IPS DF 6.9 (cell line): ENCODE measurements at regions not wholly inside any gene's neighbourhood (a gene's known extent, or its start where the extent isn't known, plus 50 kb on each side); places are given as distances from the start of the nearest gene placed in this dataset.

Source experiments
- DNase-seq: peaks from one replicate; pipeline ENCODE4 v3.0.0-alpha.2; 2013; ENCODE audit warnings: low read depth, low spot score
- H3K27ac ChIP-seq: one replicate; pipeline ENCODE4 v1.5.1; 2013; ENCODE audit warnings: low read length, control low read depth
- H3K27me3 ChIP-seq: 2 replicates; pipeline ENCODE4 v1.6.1; 2013; ENCODE audit warnings: mild to moderate bottlenecking, low read length; ENCODE audit not compliant: control insufficient read depth, insufficient read depth
- H3K36me3 ChIP-seq: 2 replicates; pipeline ENCODE4 v1.6.1; 2013; ENCODE audit warnings: low read length; ENCODE audit not compliant: control insufficient read depth, insufficient read depth
- H3K4me1 ChIP-seq: 2 replicates; pipeline ENCODE4 v1.6.1; 2013; ENCODE audit warnings: low read length; ENCODE audit not compliant: control insufficient read depth, insufficient read depth
- H3K4me3 ChIP-seq: 2 replicates; pipeline ENCODE4 v1.5.1; 2013; ENCODE audit warnings: mild to moderate bottlenecking, low read length
- H3K9me3 ChIP-seq: 2 replicates; pipeline ENCODE4 v1.6.1; 2013; ENCODE audit warnings: low read length, inconsistent platforms; ENCODE audit not compliant: control insufficient read depth, insufficient read depth
- WGBS: extraction: QIAGEN DNeasy Blood & Tissue Kit; methylation state at CpG from one replicate; pipeline ENCODE4 v1.1.7; 2013; ENCODE audit warnings: mixed read lengths, missing lambda C conversion rate; ENCODE audit not compliant: insufficient read length, insufficient coverage; 5-methylcytosine and 5-hydroxymethylcytosine counted together

DNA sequence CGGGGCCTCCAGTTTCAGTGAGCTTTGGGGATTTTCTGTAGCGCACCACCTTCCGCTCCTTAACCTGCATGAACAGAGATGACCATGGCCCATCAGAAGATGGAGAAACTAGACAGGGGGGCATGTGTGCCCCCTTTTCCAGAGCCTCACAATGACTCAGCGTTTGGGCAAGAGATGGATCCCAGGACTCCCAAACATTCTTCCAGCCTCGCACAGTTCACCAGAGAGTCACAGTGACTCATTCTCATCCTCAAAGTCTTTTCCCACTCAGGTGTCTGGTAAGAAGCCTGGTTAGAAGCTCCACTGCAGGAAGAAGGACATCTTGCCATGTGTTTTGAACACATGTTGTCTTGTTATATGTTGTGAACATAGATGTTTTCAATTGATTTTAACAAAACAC lies 76.2 kb upstream of the FRMD1 start:
- no CpG with 5 or more reads among the region's 5 CpGs for WGBS
- Histone ChIP-seq H3K4me3 (no peak overlapping the region), H3K27ac (no peak overlapping the region), H3K9me3 (no peaks in the 10 kb centered on the region), H3K4me1 (peaks cover 2% of the 10 kb centered on the region; the same call in 1 of the 2 replicates), H3K27me3 (no peaks in the 10 kb centered on the region), H3K36me3 (no peaks in the 10 kb centered on the region)
- DNase-seq = no peak

DNA sequence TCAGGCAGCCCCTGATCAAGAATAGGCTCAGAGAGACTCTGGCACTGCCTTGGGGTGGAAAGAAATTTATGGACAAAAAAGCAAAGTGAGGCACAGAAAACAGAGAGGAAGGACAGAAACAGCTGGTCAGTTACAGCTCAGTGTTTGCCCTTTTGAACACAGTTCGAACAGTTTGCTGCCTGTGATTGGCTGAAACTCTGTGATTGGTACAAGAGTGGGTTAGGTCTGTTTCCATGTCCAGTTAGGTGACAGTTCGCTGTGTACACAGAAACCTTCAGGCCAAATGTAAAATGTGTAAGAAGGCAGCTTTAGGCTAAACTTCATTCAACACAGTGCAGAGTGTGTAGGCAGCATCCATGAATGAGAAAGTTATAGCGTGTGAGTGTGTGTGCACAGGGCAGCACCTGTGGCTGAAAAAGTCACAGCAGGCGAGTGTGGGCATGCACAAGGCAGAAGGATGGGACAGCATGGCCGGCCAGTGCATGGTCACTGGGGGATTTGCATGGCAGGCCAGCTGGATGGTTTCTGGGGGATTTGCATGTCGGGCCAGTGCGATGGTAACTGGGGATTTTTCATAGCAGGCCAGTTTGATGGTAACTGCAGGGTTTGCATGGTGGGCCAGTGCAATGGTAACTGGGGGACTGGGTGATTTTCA lies 75.4 kb upstream of the FRMD1 start:
- no CpG with 5 or more reads among the region's 7 CpGs for WGBS
- no peaks in the 10 kb centered on the region for H3K9me3 ChIP-seq

DNA sequence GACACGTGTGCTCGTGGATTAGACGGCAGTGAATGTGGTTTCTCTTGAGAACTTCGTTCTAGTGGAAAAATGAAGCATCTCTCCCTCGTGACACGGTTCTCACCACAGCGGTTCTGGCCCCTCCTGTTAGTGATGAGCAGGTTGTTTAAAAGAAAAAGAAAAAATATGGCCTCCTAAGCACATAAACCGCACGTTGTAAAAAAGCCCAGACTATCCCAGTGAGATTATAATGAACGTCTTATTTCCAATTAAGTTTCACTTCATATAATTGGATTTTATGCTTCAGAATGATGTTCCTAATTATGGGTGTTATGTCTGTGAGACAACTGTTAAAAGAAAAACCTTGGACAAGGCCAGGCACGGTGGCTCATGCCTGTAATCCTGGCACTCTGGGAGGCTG lies 74.5 kb upstream of the FRMD1 start:
- H3K27ac ChIP-seq = no peak overlapping the region
- H3K36me3 ChIP-seq = no peaks in the 10 kb centered on the region
- H3K4me1 ChIP-seq = peaks cover 2% of the 10 kb centered on the region; the same call in 1 of the 2 replicates
- H3K27me3 ChIP-seq = no peaks in the 10 kb centered on the region
- no peak for DNase-seq
- WGBS = no CpG with 5 or more reads among the region's 11 CpGs
- no peaks in the 10 kb centered on the region for H3K9me3 ChIP-seq
- H3K4me3 ChIP-seq = no peak overlapping the region

More for the DNA sequence above, 75.4 kb upstream of the FRMD1 start:
- Histone ChIP-seq H3K36me3 (no peaks in the 10 kb centered on the region), H3K27ac (no peak overlapping the region), H3K27me3 (no peaks in the 10 kb centered on the region), H3K4me3 (no peak overlapping the region), H3K4me1 (peaks cover 2% of the 10 kb centered on the region; the same call in 1 of the 2 replicates)
- DNase-seq = no peak

DNA sequence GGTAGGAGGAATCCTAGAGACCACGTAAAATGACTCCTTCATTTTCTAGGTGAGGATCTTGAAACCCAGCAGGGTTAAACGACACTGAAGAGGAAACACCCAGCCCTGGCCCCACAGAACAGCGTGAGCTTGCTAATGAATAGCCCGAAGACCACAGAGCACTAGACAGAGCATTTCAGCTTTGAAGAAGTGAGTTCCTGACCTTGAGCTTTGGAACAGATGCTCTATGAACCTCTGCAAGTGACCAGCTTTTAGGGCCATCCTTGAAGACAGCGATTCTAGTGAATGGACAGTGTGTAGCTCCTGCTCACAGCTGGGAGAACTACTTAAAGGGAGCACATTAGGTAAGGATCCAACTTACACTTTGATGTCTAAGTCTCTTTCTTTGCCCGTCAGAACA lies 74.0 kb upstream of the FRMD1 start:
- Histone ChIP-seq H3K27me3 (no peaks in the 10 kb centered on the region), H3K9me3 (no peaks in the 10 kb centered on the region), H3K36me3 (no peaks in the 10 kb centered on the region), H3K4me1 (peaks cover 2% of the 10 kb centered on the region; the same call in 1 of the 2 replicates), H3K4me3 (no peak overlapping the region), H3K27ac (no peak overlapping the region)
- WGBS = no CpG with 5 or more reads among the region's 6 CpGs
- DNase-seq = no peak

GRCh38 chr6:168152306-168152963 lies 73.4 kb upstream of the FRMD1 start:
- Histone ChIP-seq H3K27ac (no peak overlapping the region), H3K4me1 (peaks cover 2% of the 10 kb centered on the region; the same call in 1 of the 2 replicates), H3K4me3 (no peak overlapping the region), H3K36me3 (no peaks in the 10 kb centered on the region), H3K9me3 (no peaks in the 10 kb centered on the region), H3K27me3 (no peaks in the 10 kb centered on the region)
- DNase-seq = no peak
- WGBS = no CpG with 5 or more reads among the region's 18 CpGs

- H3K27me3 ChIP-seq = no peaks in the 10 kb centered on the region
Observed at GRCh38 chr6:168150551-168151320, 71.7 kb upstream of the FRMD1 start.

GRCh38 chr6:168149015-168149414 lies 70.0 kb upstream of the FRMD1 start:
- no peak for DNase-seq
- no peaks in the 10 kb centered on the region for H3K9me3 ChIP-seq
- no peaks in the 10 kb centered on the region; the same call in 1 of the 2 replicates for H3K4me1 ChIP-seq
- no peak overlapping the region for H3K4me3 ChIP-seq
- H3K36me3 ChIP-seq = no peaks in the 10 kb centered on the region
- H3K27me3 ChIP-seq = no peaks in the 10 kb centered on the region
- no peak overlapping the region for H3K27ac ChIP-seq
- no CpG with 5 or more reads among the region's 14 CpGs for WGBS

More at GRCh38 chr6:168150551-168151320, 71.7 kb upstream of the FRMD1 start:
- Histone ChIP-seq H3K9me3 (no peaks in the 10 kb centered on the region), H3K36me3 (no peaks in the 10 kb centered on the region), H3K27ac (no peak overlapping the region), H3K4me1 (no peaks in the 10 kb centered on the region; the same call in 1 of the 2 replicates), H3K4me3 (no peak overlapping the region)
- no peak for DNase-seq
- WGBS = no CpG with 5 or more reads among the region's 28 CpGs

- H3K27me3 ChIP-seq = no peaks in the 10 kb centered on the region
Observed at GRCh38 chr6:168148231-168148849, 69.3 kb upstream of the FRMD1 start.

GRCh38 chr6:168147205-168147738 lies 68.3 kb upstream of the FRMD1 start:
- Histone ChIP-seq H3K27ac (no peak overlapping the region), H3K4me3 (no peak overlapping the region), H3K9me3 (no peaks in the 10 kb centered on the region), H3K4me1 (no peaks in the 10 kb centered on the region), H3K36me3 (no peaks in the 10 kb centered on the region), H3K27me3 (no peaks in the 10 kb centered on the region)
- no peak for DNase-seq
- no CpG with 5 or more reads among the region's 4 CpGs for WGBS

More at GRCh38 chr6:168148231-168148849, 69.3 kb upstream of the FRMD1 start:
- no peaks in the 10 kb centered on the region; the same call in 1 of the 2 replicates for H3K4me1 ChIP-seq
- no peak overlapping the region for H3K27ac ChIP-seq
- DNase-seq = no peak
- no CpG with 5 or more reads among the region's 14 CpGs for WGBS
- H3K4me3 ChIP-seq = no peak overlapping the region
- H3K9me3 ChIP-seq = no peaks in the 10 kb centered on the region
- no peaks in the 10 kb centered on the region for H3K36me3 ChIP-seq
